ENCODE measurements at regions not wholly inside any gene's neighbourhood (a gene's known extent, or its start where the extent isn't known, plus 50 kb on each side); places are given as distances from the start of the nearest gene placed in this dataset.

DNA sequence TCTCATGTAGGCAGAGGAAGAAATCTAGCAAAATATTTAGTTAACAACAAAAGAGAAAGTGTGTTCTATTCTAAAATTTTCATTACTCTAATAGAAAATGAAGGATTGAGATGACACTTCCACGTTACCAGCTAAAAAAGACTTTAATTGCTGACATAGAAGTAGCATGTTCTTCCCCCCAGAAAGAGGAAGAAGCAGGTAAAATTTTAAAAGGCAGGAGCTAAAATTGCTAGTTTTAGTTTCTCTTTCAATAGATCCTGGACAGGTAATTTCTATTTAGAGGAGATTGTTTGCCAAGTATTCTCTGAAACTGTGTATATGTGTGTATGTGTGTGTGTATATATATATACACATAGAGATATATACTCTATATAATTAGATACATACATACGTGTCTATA is 248.1 kb upstream of the FMN2 start:
- Mint-ChIP-seq H3K9me3 (no peaks in the 10 kb centered on the region), H3K4me1 (no peaks in the 10 kb centered on the region), H3K27ac (no peak overlapping the region), H3K36me3 (no peaks in the 10 kb centered on the region), H3K4me3 (no peak overlapping the region)
- DNase-seq (ENCODE audit: low spot score in 2 of 2) (no peak), ATAC-seq (no peak)

DNA sequence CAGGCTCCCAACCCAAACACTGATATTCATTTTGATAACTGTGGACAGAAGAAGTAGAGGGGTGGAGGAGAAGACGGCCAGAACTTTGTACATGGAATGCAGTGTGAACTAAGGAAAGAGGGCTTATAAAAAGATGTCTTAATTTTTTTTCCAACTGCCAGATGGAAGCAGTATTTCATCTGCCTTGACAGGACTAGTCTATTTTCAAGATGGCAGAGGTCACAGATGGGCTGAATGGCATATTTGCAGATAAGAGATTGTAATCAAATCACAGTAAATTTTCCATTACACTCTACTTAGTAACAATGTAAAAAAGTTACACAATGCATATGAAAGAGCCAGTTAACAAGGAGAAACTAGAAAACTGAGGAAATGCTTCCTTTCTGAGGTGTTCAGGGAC is 246.8 kb upstream of the FMN2 start:
- ATAC-seq (no peak), DNase-seq (ENCODE audit: low spot score in 2 of 2) (no peak)
- Mint-ChIP-seq H3K27ac (no peak overlapping the region), H3K9me3 (no peaks in the 10 kb centered on the region), H3K4me1 (no peaks in the 10 kb centered on the region), H3K4me3 (no peak overlapping the region), H3K36me3 (no peaks in the 10 kb centered on the region)

DNA sequence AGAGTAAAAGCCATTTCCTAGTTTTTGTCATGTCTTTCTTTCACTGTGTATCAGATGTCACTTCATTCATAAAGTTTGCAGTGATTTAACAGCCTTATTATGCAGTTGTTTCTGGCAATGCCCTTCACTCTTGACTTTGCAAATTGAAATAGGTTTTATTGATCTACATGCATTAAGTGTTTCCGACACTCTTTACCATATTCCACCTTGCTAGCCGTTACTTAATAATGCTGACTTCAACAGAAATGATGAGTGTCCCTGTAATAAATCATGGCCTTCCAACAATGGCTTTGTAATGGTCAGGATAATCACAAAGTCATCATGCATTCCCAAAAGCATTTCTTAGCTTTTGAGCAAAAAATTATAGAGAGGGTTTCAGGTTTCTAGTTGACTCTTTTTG is 236.8 kb upstream of the FMN2 start:
- H3K9me3 Mint-ChIP-seq = peaks cover 7% of the 10 kb centered on the region
- no peak for DNase-seq (ENCODE audit: low spot score in 2 of 2)
- H3K36me3 Mint-ChIP-seq = no peaks in the 10 kb centered on the region
- ATAC-seq = no peak
- no peak overlapping the region for H3K27ac Mint-ChIP-seq
- no peaks in the 10 kb centered on the region for H3K4me1 Mint-ChIP-seq
- no peak overlapping the region for H3K4me3 Mint-ChIP-seq

DNA sequence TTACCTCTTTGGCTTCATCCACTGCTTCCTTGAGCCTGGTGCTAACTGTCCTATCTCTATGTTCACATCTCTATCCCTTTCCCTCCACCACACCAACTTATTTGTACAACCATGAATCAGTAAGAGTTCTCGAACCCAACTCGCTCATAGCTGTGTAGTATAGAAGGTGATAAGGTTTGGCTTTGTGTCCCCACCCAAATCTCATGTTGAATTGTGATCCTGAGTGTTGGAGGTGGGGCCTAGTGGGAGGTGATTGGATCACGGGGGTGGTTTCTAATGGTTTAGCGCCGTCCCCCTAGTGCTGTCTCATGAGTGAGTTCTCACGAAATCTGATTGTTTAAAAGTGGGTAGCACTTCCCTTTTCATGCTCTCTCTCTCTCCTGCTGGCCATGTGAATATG is 235.6 kb upstream of the FMN2 start:
- no peak for ATAC-seq
- no peaks in the 10 kb centered on the region for H3K36me3 Mint-ChIP-seq

DNA sequence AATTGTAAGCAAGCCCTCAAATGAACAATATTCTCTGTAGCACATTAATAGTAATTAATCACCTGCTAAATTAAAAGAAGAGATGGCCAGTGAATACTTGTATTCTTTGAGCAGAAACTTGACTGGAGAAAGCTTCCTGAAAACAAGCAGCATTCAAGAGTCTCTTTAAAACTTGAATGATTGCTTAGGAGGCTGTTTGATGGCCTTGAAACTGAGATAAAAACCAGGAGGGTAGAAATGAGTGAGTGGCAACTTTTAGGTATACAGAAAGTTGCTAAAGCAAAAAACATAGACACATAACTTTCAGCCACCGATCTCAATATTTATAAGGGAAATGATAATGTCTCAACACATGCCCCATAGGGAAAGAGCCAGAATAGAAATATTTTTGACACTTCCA is 234.8 kb upstream of the FMN2 start:
- DNase-seq (ENCODE audit: low spot score in 2 of 2) (no peak), ATAC-seq (no peak)
- Mint-ChIP-seq H3K4me3 (no peak overlapping the region), H3K36me3 (no peaks in the 10 kb centered on the region), H3K9me3 (peaks cover 7% of the 10 kb centered on the region), H3K27ac (no peak overlapping the region), H3K4me1 (no peaks in the 10 kb centered on the region)

More for the DNA sequence above, 235.6 kb upstream of the FMN2 start:
- no peak overlapping the region for H3K4me3 Mint-ChIP-seq
- no peaks in the 10 kb centered on the region for H3K4me1 Mint-ChIP-seq
- DNase-seq (ENCODE audit: low spot score in 2 of 2) = no peak
- peaks cover 7% of the 10 kb centered on the region for H3K9me3 Mint-ChIP-seq
- H3K27ac Mint-ChIP-seq = no peak overlapping the region

DNA sequence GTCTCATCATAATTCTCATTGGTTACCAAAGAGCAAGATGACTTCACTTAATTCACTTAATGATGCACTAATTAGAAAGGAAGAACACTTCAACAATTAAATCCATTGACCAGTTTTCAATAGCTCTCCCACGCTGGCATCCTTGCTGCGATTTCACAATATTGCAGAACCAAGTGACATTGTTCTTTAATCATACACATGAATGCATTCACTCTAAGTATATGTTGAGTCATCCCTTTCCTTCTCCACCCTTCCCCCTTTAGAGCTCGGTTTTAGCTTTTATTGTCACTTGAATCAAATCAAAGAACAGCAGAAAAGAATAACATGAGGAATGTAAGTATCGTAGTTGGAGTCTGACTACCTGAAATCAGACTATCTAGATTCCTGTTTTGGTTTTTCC is 233.6 kb upstream of the FMN2 start:
- H3K4me3 Mint-ChIP-seq = no peak overlapping the region
- H3K27ac Mint-ChIP-seq = no peak overlapping the region
- H3K4me1 Mint-ChIP-seq = no peaks in the 10 kb centered on the region
- no peaks in the 10 kb centered on the region for H3K36me3 Mint-ChIP-seq
- ATAC-seq (no peak), DNase-seq (ENCODE audit: low spot score in 2 of 2) (no peak)
- H3K9me3 Mint-ChIP-seq = peaks cover 7% of the 10 kb centered on the region

DNA sequence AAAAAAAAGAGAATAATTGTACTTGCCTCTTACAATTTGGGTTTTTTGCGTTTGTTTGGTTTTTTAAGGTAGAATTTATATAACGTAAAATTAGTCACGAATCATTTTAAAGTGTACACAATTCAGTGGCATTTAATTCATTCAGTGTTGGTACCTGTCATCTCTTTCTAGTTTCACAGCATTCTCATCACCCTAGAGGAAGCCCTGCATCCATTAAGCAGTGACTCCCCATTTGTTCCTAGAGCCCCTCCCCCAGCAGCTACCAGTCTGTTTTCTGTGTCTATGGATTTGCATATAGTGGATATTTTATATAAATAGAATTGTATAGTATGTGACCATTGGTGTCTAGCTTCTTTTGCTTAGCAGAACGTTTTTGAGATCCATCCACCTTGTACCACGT is 233.2 kb upstream of the FMN2 start:
- Mint-ChIP-seq H3K9me3 (peaks cover 7% of the 10 kb centered on the region), H3K27ac (no peak overlapping the region), H3K36me3 (no peaks in the 10 kb centered on the region), H3K4me1 (no peaks in the 10 kb centered on the region), H3K4me3 (no peak overlapping the region)
- no peak for DNase-seq (ENCODE audit: low spot score in 2 of 2)
- no peak for ATAC-seq

DNA sequence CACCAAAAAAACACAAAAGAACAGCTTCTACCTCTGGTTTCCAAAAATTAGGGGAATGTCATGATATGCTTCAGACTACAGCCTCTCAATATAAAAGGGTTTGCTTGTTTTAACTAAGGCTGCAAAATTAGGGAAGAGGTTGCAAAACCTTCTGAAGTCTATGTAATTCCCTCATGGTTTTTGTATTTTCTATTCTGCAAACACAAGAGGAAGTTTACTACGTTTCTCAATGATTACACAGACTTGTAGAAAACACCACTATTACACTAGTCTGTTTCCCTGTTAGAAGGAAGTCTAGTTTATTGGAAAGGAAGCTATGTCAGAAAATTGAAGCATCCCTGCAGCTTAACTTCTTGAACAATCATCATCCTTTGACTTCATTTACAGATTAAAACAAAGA is 229.7 kb upstream of the FMN2 start:
- Mint-ChIP-seq H3K36me3 (no peaks in the 10 kb centered on the region), H3K4me1 (no peaks in the 10 kb centered on the region), H3K9me3 (no peaks in the 10 kb centered on the region), H3K4me3 (no peak overlapping the region), H3K27ac (no peak overlapping the region)
- DNase-seq (ENCODE audit: low spot score in 2 of 2) = no peak
- no peak for ATAC-seq

DNA sequence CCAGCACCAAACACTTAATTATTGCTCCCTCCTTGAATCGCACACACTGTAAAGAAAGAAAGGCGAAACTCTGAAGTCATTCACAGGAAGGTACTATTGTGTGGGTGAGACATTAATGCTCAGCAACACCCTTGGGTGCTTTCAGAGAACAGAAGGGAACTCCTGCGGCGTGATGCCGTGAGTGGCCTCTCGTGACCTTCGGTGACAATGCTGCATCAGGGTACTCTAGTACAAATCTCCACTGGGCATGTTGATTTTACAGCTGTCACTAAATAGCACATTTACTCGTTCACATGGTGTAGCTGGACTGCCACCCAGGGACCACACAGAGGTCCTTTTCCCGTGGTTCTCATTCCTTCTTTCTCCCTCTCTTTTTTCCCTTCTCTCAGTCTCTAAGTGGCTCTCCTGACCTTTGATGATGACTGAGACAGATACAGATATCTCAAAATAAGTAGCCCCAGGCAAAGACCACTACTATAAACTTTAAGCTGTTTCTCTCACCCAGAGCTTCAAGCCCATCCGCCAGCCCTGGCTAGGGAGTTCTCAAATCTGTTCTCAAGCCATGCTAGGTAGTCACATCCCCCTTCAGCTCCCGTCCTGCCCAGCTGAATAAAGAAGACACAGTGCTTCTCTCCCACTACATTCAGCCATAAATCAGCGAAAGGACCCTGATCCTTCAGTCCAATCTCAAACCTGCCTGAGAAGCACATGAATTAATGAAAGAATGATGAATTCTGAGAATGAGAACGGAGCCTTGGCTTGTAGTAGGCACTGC is 223.4 kb upstream of the FMN2 start:
- no peak overlapping the region for H3K4me3 Mint-ChIP-seq
- H3K36me3 Mint-ChIP-seq = no peaks in the 10 kb centered on the region

DNA sequence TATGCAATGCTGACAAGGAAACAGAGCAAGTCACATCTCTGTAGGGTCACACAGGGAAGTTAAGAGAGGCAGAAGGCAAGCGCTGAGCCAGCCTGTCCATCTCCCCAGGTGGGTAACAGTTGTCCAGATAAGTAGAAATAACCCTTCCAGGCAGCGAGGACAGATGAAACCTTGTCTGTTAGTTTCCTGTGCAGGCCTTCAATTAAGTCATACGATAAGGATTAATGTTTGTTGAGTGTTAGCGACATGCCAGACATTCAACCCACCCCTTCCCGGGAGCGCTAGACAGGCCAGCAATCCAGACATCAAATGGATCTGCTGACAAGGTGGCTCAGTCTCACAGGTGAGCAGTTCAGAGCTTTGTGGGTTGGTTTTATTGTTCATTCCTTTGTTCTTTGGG is 221.5 kb upstream of the FMN2 start:
- no peaks in the 10 kb centered on the region for H3K36me3 Mint-ChIP-seq
- no peaks in the 10 kb centered on the region for H3K4me1 Mint-ChIP-seq
- DNase-seq (ENCODE audit: low spot score in 2 of 2) (no peak), ATAC-seq (no peak)
- no peaks in the 10 kb centered on the region for H3K9me3 Mint-ChIP-seq
- H3K4me3 Mint-ChIP-seq = no peak overlapping the region
- no peak overlapping the region for H3K27ac Mint-ChIP-seq

More for the DNA sequence above, 223.4 kb upstream of the FMN2 start:
- Mint-ChIP-seq H3K4me1 (no peaks in the 10 kb centered on the region), H3K9me3 (no peaks in the 10 kb centered on the region), H3K27ac (no peak overlapping the region)
- ATAC-seq (no peak), DNase-seq (ENCODE audit: low spot score in 2 of 2) (no peak)

DNA sequence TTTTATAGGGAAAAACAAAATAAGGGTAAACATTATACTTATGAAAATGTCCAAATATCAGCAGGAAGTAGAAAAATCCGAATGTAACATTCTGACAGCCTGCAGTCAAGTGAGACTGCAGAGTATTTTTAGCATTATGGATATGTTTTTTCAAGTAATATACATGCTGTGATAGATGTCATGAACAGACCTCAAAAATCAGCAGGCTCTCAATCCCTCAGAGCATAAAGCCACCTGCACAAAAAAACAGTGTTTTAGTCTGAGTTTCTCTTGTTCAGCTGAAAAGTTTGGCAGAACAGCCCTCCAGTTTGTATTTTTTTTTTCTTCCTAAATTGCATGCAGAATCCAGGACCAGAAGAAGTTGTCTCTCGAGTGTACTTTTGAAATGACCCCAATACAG is 219.1 kb upstream of the FMN2 start:
- DNase-seq (ENCODE audit: low spot score in 2 of 2) = no peak
- Mint-ChIP-seq H3K36me3 (no peaks in the 10 kb centered on the region), H3K27ac (no peak overlapping the region), H3K9me3 (no peaks in the 10 kb centered on the region), H3K4me1 (no peaks in the 10 kb centered on the region), H3K4me3 (no peak overlapping the region)
- no peak for ATAC-seq

DNA sequence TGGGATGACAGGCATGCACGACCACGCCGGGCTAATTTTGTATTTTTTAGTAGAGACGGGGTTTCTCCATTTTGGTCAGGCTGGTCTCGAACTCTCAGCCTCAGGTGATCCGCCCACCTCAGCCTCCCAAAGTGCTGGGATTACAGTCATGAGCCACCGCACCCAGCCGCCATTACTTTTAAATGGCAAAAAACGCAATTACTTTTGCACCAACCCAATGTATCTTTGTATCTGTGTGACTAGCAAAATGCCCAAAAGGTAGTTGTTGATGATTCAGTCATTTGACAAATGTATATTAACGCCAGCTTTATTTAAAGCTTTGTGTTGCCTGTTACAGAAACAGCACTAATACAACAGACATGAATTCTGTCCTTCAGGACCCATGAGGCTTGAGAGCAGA is 216.9 kb upstream of the FMN2 start:
- H3K4me3 Mint-ChIP-seq = no peak overlapping the region
- H3K27ac Mint-ChIP-seq = no peak overlapping the region
- H3K36me3 Mint-ChIP-seq = no peaks in the 10 kb centered on the region
- H3K9me3 Mint-ChIP-seq = no peaks in the 10 kb centered on the region
- DNase-seq (ENCODE audit: low spot score in 2 of 2) (no peak), ATAC-seq (no peak)
- no peaks in the 10 kb centered on the region for H3K4me1 Mint-ChIP-seq

DNA sequence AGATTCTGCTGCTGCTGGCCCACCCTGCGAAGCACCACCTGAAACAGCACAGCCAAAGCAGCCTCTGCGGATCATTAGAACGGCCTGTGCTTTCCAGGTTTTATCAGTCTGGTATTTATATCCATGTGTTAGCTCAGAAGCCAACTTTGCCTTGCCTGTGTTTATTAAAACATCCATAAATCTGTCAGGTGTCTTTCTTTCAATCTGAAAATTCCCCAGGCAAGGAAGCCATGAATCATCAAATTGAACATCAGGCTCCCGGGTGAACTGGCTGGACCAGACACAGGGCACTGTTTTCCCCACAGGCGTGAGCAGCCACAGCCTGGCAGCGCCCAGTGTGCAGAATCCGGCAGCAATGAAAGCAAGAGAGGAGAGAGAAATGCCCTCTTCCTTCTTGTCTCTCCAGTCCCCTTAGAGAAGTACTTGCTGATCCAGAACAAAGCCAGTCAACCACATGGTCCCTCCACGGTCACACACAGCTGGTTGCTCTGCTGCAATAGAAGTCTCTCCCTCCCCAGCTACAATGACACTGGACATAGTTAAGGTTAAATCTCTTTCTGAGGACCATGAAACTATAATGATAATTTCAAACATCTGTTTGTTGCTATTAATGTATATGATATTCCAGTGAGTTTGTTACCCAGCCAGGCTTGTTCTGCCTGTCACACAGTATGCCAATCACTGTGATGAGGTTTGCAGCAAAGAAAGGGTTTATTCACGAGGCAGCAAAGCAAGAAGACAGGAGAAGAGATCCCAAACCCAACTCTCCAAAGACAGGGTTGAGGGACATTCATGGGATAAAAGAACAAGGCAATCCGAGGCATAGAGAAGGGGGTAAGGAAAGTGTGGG is 212.1 kb upstream of the FMN2 start:
- H3K36me3 Mint-ChIP-seq = no peaks in the 10 kb centered on the region
- H3K4me1 Mint-ChIP-seq = no peaks in the 10 kb centered on the region
- ATAC-seq (no peak), DNase-seq (ENCODE audit: low spot score in 2 of 2) (no peak)
- no peaks in the 10 kb centered on the region for H3K9me3 Mint-ChIP-seq
- H3K27ac Mint-ChIP-seq = no peak overlapping the region
- no peak overlapping the region for H3K4me3 Mint-ChIP-seq

DNA sequence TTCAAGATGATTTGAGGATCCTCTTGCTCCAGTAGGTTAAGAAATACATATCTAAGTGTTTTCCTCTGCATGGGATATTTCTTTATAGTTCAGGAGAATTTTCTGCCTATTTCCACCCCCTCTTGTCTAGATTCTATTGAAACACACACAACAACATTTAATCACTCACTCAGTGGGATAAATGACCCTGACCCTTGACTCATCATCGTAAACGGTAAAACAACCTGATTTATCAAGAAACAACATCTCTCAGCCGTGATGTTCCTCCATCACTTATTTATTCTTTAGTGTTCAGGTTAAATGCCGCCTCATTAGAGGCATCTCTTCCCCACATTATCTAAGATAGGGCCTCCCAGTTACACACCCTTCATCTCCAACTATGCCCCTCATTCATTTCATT is 208.7 kb upstream of the FMN2 start:
- Mint-ChIP-seq H3K4me3 (no peak overlapping the region), H3K9me3 (no peaks in the 10 kb centered on the region), H3K4me1 (no peaks in the 10 kb centered on the region), H3K36me3 (no peaks in the 10 kb centered on the region), H3K27ac (no peak overlapping the region)
- DNase-seq (ENCODE audit: low spot score in 2 of 2) = no peak
- no peak for ATAC-seq

DNA sequence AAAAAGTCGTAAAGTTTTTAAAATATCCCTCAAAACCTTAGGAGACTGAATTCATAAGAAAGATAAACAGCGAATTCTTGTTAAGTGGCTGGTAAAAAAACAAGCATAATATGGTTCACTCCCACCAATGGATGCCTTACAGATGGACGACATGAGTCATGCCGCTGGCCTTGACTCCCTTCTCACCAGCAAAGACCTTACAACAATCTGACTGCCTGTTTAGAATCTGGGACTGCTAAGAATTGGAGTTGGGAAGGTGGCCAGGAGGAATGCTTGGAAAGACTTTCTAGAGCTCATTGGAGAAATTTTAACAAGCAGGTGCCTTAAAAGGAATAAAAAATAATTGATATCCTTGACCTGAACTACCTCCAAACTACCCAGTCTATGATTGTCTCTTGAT is 206.9 kb upstream of the FMN2 start:
- no peaks in the 10 kb centered on the region for H3K4me1 Mint-ChIP-seq
- H3K9me3 Mint-ChIP-seq = no peaks in the 10 kb centered on the region
- no peak overlapping the region for H3K4me3 Mint-ChIP-seq
- no peak for DNase-seq (ENCODE audit: low spot score in 2 of 2)
- no peaks in the 10 kb centered on the region for H3K36me3 Mint-ChIP-seq
- ATAC-seq = no peak
- no peak overlapping the region for H3K27ac Mint-ChIP-seq

DNA sequence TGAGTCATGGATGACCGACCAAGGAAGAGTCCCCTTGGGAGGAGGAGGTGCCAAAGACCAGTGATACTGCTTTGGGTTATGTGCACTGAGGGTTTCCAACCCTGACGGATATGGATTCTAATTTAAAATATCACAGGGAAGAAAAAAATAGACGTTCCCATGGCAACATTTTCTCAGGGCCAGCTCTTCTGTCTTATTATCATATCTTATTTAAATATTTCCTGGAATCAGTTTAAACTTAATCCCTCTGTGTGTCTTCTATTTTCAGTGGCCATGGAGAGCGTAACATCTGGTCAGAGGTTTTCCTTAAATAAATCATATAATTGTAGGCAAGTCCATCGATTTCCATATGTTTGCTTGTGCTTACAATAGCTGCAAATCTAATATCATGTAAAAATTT is 205.4 kb upstream of the FMN2 start:
- ATAC-seq = no peak
- no peaks in the 10 kb centered on the region for H3K36me3 Mint-ChIP-seq
- H3K9me3 Mint-ChIP-seq = no peaks in the 10 kb centered on the region
- H3K4me3 Mint-ChIP-seq = no peak overlapping the region
- H3K27ac Mint-ChIP-seq = no peak overlapping the region
- no peak for DNase-seq (ENCODE audit: low spot score in 2 of 2)
- H3K4me1 Mint-ChIP-seq = no peaks in the 10 kb centered on the region
